Activated naive CD4-positive, alpha-beta T cell treated with anti-CD3 and anti-CD28 coated beads, Interleukin-2, amount 50 U/mL, for 72 hours (primary cell): ENCODE measurements at regions not wholly inside any gene's neighbourhood (a gene's known extent, or its start where the extent isn't known, plus 50 kb on each side); places are given as distances from the start of the nearest gene placed in this dataset.

Experiments
- ATAC-seq, 2 donors: fragments of 150-1000 bp; cut with Tn5 transposase; 2 replicates each; pipeline ENCODE4 v1.10.0; 2021; ENCODE audit warnings: mild to moderate bottlenecking in 2 of 2, moderate library complexity in 2 of 2
- DNase-seq, 2 donors: peaks; one replicate each; pipeline ENCODE4 v3.0.0; 2021 to 2022; ENCODE audit warnings: low spot score in 2 of 2
- H3K27ac Mint-ChIP-seq, 2 donors: one replicate each; pipeline ENCODE4 v1.8.0; 2022; ENCODE audit warnings: mild to moderate bottlenecking in 2 of 2, mixed read lengths in 2 of 2
- H3K36me3 Mint-ChIP-seq, 2 donors: one replicate each; pipeline ENCODE4 v1.8.0; 2022; ENCODE audit warnings: mixed read lengths in 2 of 2
- H3K9me3 Mint-ChIP-seq, 2 donors: one replicate each; pipeline ENCODE4 v1.8.0; 2022; ENCODE audit warnings: mixed read lengths in 2 of 2

GRCh38 chr17:10920558-10921108 lies 82.7 kb upstream of the PIRT start:
- Mint-ChIP-seq H3K9me3 (peaks cover 5 to 11% of the 10 kb centered on the region in 2 donors), H3K36me3 (no peaks in the 10 kb centered on the region), H3K27ac (no peak overlapping the region)
- no peak for DNase-seq
- no peak for ATAC-seq

DNA sequence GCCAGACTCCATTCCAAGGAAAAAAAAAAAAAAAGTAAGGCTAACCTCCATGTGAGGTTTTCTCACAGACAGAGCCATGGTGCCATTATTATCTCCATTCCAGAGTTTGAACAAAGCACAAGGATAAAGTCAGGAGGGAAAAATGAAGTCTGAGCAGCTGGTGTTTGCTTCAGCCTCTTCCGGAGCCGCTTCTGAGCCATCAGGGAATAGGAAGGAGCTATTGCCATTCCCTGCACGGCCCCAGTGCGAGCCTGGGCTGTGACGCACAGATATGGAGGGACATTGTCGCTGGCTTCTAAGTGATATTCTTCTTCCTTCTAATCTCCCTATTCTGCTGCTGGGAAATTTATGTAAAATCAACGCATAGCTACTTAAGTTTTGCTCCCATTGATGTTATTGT lies 69.5 kb upstream of the PIRT start:
- Mint-ChIP-seq H3K36me3 (no peaks in the 10 kb centered on the region), H3K27ac (no peak overlapping the region), H3K9me3 (no peaks in the 10 kb centered on the region)
- DNase-seq = no peak
- ATAC-seq = no peak

DNA sequence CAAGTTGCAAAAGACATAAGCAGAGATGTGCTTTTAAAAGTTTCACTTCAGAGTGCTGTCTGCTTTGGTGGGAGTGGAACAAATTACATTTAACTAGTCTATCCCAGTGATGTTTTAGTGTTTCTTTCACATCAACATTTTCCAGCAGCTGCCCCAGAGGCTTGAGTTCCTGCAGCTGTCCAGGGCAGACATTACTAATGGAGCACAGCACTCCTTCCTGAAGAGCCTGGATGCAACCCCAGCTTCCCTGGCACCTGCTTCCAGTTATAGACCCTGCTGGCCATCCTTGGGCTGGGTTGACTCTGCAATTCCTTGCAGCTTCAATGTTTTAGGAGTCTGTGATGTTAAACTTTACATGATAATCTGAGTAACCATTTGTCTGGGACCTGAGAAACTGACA lies 61.4 kb upstream of the PIRT start:
- H3K9me3 Mint-ChIP-seq = no peaks in the 10 kb centered on the region
- DNase-seq (no peak), ATAC-seq (no peak)
- no peak overlapping the region for H3K27ac Mint-ChIP-seq
- no peaks in the 10 kb centered on the region for H3K36me3 Mint-ChIP-seq

- Mint-ChIP-seq H3K9me3 (no peaks in the 10 kb centered on the region), H3K27ac (no peak overlapping the region), H3K36me3 (no peaks in the 10 kb centered on the region)
- ATAC-seq (no peak), DNase-seq (no peak)
These were observed 56.3 kb upstream of the PIRT start for GRCh38 chr17:10894220-10894619.

DNA sequence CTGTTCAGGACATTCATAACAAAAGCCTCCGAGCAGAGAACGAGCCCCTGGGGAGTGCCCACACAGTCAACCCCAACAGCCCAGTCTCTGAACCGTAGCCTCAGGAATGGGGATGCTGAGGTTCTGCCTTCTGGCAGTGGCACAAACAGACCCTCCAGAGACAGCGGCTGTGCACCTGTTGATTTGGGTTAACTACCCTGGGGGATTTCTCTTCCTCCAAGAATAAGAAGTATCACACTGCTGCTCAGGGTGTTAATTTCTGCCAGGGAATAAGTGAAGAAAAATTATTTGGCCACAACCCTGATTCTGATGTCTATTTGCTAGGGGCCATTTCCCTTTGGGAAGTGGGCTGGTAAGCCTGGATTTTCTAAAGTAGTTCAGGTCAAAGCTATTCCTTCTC lies 51.0 kb upstream of the PIRT start:
- DNase-seq (no peak), ATAC-seq (no peak)
- Mint-ChIP-seq H3K36me3 (no peaks in the 10 kb centered on the region), H3K27ac (no peak overlapping the region), H3K9me3 (peaks cover 0 to 2% of the 10 kb centered on the region in 2 donors)
